Natural killer cell (primary cell): ENCODE measurements at regions not wholly inside any gene's neighbourhood (a gene's known extent, or its start where the extent isn't known, plus 50 kb on each side); places are given as distances from the start of the nearest gene placed in this dataset.

Source experiments
- ATAC-seq, 3 donors: fragments of 150-1000 bp in 2 of 3; fragments of 200-7000 bp in 1 of 3; cut with Tn5 transposase; 1 replicate in 1 of 3; 2 replicates in 2 of 3; pipeline ENCODE4 v1.10.0; 2021; ENCODE audit warnings: mild to moderate bottlenecking in 2 of 3, moderate library complexity in 2 of 3
- DNase-seq, 2 donors: peaks; one replicate each; pipeline versions ENCODE4 v3.0.0 to v3.0.0-alpha.2; 2013 to 2021; ENCODE audit warnings: mixed read lengths in 1 of 2
- H3K27ac ChIP-seq: one replicate; pipeline ENCODE4 v1.5.1; 2013; ENCODE audit warnings: mild to moderate bottlenecking, low read length
- H3K27me3 ChIP-seq: one replicate; pipeline ENCODE4 v1.6.1; 2013; ENCODE audit warnings: low read length; ENCODE audit not compliant: control insufficient read depth, insufficient read depth
- H3K36me3 ChIP-seq: one replicate; pipeline ENCODE4 v1.6.1; 2013; ENCODE audit warnings: low read length; ENCODE audit not compliant: control insufficient read depth, insufficient read depth
- H3K4me1 ChIP-seq: one replicate; pipeline ENCODE4 v1.6.1; 2013; ENCODE audit warnings: low read length; ENCODE audit not compliant: control insufficient read depth, insufficient read depth
- H3K4me3 ChIP-seq: one replicate; pipeline ENCODE4 v1.5.1; 2013; ENCODE audit warnings: low read length
- H3K9me3 ChIP-seq: one replicate; pipeline ENCODE4 v1.6.1; 2013; ENCODE audit warnings: low read length; ENCODE audit not compliant: control insufficient read depth, insufficient read depth
- H3K27ac Mint-ChIP-seq, 2 donors: one replicate each; pipeline ENCODE4 v1.8.0; 2022; ENCODE audit warnings: mild to moderate bottlenecking in 2 of 2, mixed read lengths in 2 of 2, moderate library complexity in 1 of 2
- H3K27me3 Mint-ChIP-seq, 2 donors: one replicate each; pipeline ENCODE4 v1.8.0; 2022; ENCODE audit warnings: low read depth in 2 of 2, mixed read lengths in 2 of 2
- H3K36me3 Mint-ChIP-seq: one replicate; pipeline ENCODE4 v1.8.0; 2022; ENCODE audit warnings: mixed read lengths
- H3K4me1 Mint-ChIP-seq, 2 donors: one replicate each; pipeline ENCODE4 v1.8.0; 2022; ENCODE audit warnings: mixed read lengths in 2 of 2
- H3K4me3 Mint-ChIP-seq: one replicate; pipeline ENCODE4 v1.8.0; 2022; ENCODE audit warnings: mild to moderate bottlenecking, moderate library complexity, mixed read lengths
- H3K9me3 Mint-ChIP-seq, 2 donors: one replicate each; pipeline ENCODE4 v1.8.0; 2022; ENCODE audit warnings: mixed read lengths in 2 of 2
- CTCF ChIP-seq: fragments of 200-600 bp; IDR thresholded peaks from one replicate; pipeline ENCODE4 v1.8.0; 2022; ENCODE audit warnings: antibody characterized with exemption
- WGBS: methylation state at CpG from one replicate; pipeline ENCODE4 v1.1.7; 2013; ENCODE audit warnings: missing lambda C conversion rate; ENCODE audit not compliant: insufficient coverage; 5-methylcytosine and 5-hydroxymethylcytosine counted together
- intact Hi-C: fragments of 100-400 bp; cut with micrococcal nuclease; formaldehyde crosslinking; loops from one replicate; pipeline ENCODE4 v1.14.2; 2022

GRCh38 chr1:219664310-219665029 is 51.6 kb upstream of the ZC3H11B start:
- H3K4me3 ChIP-seq, result no peak overlapping the region
- H3K9me3 ChIP-seq, result no peaks in the 10 kb centered on the region
- no peaks in the 10 kb centered on the region for H3K36me3 Mint-ChIP-seq
- no peaks in the 10 kb centered on the region for H3K27me3 ChIP-seq
- peaks cover 0 to 11% of the 10 kb centered on the region in 2 donors for H3K4me1 Mint-ChIP-seq
- no peak for TF ChIP-seq CTCF
- DNase-seq, result no peak
- whole genome bisulfite sequencing, result 96% methylated on average over 2 of the region's 4 CpGs
- no peak overlapping the region for H3K27ac Mint-ChIP-seq
- H3K4me1 ChIP-seq, result no peaks in the 10 kb centered on the region
- H3K36me3 ChIP-seq, result no peaks in the 10 kb centered on the region
- H3K27me3 Mint-ChIP-seq, result peaks cover 6 to 12% of the 10 kb centered on the region in 2 donors
- H3K27ac ChIP-seq, result no peak overlapping the region
- peaks cover 0 to 2% of the 10 kb centered on the region in 2 donors for H3K9me3 Mint-ChIP-seq
- intact Hi-C loops, result no loop called here
- no peak overlapping the region for H3K4me3 Mint-ChIP-seq
- no peak for ATAC-seq
